GM23338 (cell line): ENCODE measurements at regions not wholly inside any gene's neighbourhood (a gene's known extent, or its start where the extent isn't known, plus 50 kb on each side); places are given as distances from the start of the nearest gene placed in this dataset.

ENCODE experiments used
- CREB1 ChIP-seq: fragments of 250-450 bp; sonication (Bioruptor Pico); IDR thresholded peaks from 2 replicates; pipeline ENCODE4 v1.5.0; 2020; ENCODE audit warnings: low read depth, mild to moderate bottlenecking, moderate library complexity
- EZH2 ChIP-seq: fragments of 200-600 bp; sonication (generic); IDR thresholded peaks from one replicate; pipeline ENCODE4 v1.8.0; 2017; ENCODE audit warnings: antibody characterized with exemption, mild to moderate bottlenecking, low read depth; ENCODE audit not compliant: unreplicated experiment
- EZH2phosphoT487 ChIP-seq: fragments of 200-600 bp; sonication (generic); IDR thresholded peaks from one replicate; pipeline ENCODE4 v1.8.1; 2018; ENCODE audit warnings: antibody characterized with exemption; ENCODE audit not compliant: unreplicated experiment
- JUNB ChIP-seq: IDR thresholded peaks from one replicate; pipeline ENCODE4 v1.6.1; 2016; ENCODE audit warnings: antibody characterized with exemption; ENCODE audit not compliant: unreplicated experiment
- NANOG ChIP-seq: IDR thresholded peaks from 2 replicates; pipeline ENCODE4 v1.6.1; 2016; ENCODE audit warnings: antibody characterized with exemption, borderline replicate concordance
- POLR2AphosphoS5 ChIP-seq: IDR thresholded peaks from 2 replicates; pipeline ENCODE4 v1.6.1; 2016; ENCODE audit warnings: antibody characterized with exemption, low read depth
- STAT1 ChIP-seq: IDR thresholded peaks from one replicate; pipeline ENCODE4 v1.6.1; 2016; ENCODE audit warnings: antibody characterized with exemption; ENCODE audit not compliant: unreplicated experiment
- ZNF114 ChIP-seq: fragments of 250-450 bp; sonication (Bioruptor Pico); IDR thresholded peaks from 2 replicates; pipeline ENCODE4 v1.5.0; 2020; ENCODE audit warnings: mild to moderate bottlenecking, moderate library complexity
- ZNF331 ChIP-seq: fragments of 250-450 bp; sonication (Bioruptor Pico); IDR thresholded peaks from 2 replicates; pipeline ENCODE4 v1.5.0; 2020; ENCODE audit warnings: low read depth, mild to moderate bottlenecking, moderate library complexity
- TF ChIP-seq, protein P1 (sequence below), 2 experiments: fragments of 200-600 bp in 1 of 2; sonication (generic) in 1 of 2; conservative IDR thresholded peaks; 2 replicates each; pipeline versions ENCODE4 v1.5.1 to v1.6.1; 2016 to 2017; ENCODE audit warnings: antibody characterized with exemption in 2 of 2, low read depth in 2 of 2, mild to moderate bottlenecking in 2 of 2, moderate library complexity in 1 of 2
- TF ChIP-seq, protein P2 (sequence below): fragments of 250-450 bp; sonication (Bioruptor Pico); IDR thresholded peaks from 2 replicates; pipeline ENCODE4 v1.5.0; 2020; ENCODE audit warnings: mild to moderate bottlenecking, moderate library complexity
- TF ChIP-seq, protein P3 (sequence below): IDR thresholded peaks from 2 replicates; pipeline ENCODE4 v1.6.1; 2016; ENCODE audit warnings: antibody characterized with exemption
- TF ChIP-seq, protein P4 (sequence below): IDR thresholded peaks from one replicate; pipeline ENCODE4 v1.6.1; 2018; ENCODE audit warnings: antibody characterized with exemption; ENCODE audit not compliant: unreplicated experiment

DNA sequence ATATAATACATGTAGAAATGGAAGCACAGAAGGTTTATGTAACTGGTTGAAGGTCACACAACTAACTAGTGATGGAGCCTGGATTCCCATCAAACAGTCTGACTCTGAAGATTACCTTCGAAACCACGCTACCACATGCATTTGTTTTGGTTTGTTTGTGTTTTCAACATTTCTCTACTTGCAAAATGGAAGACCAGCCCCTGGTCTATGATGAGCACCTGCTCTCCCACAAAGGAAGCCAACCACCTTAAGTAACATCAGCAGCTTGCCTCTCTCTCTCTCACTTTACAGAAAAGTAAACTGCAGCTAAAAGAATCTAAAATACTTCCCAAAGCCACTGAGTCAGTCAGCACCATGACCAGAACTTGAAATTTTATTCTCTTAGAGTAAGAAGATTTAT, 186.9 kb upstream of the TMPO start:
- TF ChIP-seq ZNF331 (CRISPR knock-in tag) (no peak), JUNB (no peak), EZH2 (no peak), POLR2AphosphoS5 (no peak), EZH2phosphoT487 (no peak), STAT1 (no peak), CREB1 (CRISPR knock-in tag) (no peak), NANOG (no peak), ZNF114 (CRISPR knock-in tag) (no peak)
- TF ChIP-seq, protein P1, sequence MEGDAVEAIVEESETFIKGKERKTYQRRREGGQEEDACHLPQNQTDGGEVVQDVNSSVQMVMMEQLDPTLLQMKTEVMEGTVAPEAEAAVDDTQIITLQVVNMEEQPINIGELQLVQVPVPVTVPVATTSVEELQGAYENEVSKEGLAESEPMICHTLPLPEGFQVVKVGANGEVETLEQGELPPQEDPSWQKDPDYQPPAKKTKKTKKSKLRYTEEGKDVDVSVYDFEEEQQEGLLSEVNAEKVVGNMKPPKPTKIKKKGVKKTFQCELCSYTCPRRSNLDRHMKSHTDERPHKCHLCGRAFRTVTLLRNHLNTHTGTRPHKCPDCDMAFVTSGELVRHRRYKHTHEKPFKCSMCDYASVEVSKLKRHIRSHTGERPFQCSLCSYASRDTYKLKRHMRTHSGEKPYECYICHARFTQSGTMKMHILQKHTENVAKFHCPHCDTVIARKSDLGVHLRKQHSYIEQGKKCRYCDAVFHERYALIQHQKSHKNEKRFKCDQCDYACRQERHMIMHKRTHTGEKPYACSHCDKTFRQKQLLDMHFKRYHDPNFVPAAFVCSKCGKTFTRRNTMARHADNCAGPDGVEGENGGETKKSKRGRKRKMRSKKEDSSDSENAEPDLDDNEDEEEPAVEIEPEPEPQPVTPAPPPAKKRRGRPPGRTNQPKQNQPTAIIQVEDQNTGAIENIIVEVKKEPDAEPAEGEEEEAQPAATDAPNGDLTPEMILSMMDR (conservative IDR thresholded peaks at IDR 0.05; ENCODE audit: low read depth in 2 of 2): no peak
- TF ChIP-seq, protein P2, sequence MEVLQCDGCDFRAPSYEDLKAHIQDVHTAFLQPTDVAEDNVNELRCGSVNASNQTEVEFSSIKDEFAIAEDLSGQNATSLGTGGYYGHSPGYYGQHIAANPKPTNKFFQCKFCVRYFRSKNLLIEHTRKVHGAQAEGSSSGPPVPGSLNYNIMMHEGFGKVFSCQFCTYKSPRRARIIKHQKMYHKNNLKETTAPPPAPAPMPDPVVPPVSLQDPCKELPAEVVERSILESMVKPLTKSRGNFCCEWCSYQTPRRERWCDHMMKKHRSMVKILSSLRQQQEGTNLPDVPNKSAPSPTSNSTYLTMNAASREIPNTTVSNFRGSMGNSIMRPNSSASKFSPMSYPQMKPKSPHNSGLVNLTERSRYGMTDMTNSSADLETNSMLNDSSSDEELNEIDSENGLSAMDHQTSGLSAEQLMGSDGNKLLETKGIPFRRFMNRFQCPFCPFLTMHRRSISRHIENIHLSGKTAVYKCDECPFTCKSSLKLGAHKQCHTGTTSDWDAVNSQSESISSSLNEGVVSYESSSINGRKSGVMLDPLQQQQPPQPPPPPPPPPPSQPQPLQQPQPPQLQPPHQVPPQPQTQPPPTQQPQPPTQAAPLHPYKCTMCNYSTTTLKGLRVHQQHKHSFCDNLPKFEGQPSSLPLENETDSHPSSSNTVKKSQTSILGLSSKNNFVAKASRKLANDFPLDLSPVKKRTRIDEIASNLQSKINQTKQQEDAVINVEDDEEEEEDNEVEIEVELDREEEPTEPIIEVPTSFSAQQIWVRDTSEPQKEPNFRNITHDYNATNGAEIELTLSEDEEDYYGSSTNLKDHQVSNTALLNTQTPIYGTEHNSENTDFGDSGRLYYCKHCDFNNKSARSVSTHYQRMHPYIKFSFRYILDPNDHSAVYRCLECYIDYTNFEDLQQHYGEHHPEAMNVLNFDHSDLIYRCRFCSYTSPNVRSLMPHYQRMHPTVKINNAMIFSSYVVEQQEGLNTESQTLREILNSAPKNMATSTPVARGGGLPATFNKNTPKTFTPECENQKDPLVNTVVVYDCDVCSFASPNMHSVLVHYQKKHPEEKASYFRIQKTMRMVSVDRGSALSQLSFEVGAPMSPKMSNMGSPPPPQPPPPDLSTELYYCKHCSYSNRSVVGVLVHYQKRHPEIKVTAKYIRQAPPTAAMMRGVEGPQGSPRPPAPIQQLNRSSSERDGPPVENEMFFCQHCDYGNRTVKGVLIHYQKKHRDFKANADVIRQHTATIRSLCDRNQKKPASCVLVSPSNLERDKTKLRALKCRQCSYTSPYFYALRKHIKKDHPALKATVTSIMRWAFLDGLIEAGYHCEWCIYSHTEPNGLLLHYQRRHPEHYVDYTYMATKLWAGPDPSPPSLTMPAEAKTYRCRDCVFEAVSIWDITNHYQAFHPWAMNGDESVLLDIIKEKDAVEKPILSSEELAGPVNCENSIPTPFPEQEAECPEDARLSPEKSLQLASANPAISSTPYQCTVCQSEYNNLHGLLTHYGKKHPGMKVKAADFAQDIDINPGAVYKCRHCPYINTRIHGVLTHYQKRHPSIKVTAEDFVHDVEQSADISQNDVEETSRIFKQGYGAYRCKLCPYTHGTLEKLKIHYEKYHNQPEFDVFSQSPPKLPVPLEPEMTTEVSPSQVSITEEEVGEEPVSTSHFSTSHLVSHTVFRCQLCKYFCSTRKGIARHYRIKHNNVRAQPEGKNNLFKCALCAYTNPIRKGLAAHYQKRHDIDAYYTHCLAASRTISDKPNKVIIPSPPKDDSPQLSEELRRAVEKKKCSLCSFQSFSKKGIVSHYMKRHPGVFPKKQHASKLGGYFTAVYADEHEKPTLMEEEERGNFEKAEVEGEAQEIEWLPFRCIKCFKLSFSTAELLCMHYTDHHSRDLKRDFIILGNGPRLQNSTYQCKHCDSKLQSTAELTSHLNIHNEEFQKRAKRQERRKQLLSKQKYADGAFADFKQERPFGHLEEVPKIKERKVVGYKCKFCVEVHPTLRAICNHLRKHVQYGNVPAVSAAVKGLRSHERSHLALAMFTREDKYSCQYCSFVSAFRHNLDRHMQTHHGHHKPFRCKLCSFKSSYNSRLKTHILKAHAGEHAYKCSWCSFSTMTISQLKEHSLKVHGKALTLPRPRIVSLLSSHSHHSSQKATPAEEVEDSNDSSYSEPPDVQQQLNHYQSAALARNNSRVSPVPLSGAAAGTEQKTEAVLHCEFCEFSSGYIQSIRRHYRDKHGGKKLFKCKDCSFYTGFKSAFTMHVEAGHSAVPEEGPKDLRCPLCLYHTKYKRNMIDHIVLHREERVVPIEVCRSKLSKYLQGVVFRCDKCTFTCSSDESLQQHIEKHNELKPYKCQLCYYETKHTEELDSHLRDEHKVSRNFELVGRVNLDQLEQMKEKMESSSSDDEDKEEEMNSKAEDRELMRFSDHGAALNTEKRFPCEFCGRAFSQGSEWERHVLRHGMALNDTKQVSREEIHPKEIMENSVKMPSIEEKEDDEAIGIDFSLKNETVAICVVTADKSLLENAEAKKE (CRISPR knock-in tag): no peak
- TF ChIP-seq, protein P3, sequence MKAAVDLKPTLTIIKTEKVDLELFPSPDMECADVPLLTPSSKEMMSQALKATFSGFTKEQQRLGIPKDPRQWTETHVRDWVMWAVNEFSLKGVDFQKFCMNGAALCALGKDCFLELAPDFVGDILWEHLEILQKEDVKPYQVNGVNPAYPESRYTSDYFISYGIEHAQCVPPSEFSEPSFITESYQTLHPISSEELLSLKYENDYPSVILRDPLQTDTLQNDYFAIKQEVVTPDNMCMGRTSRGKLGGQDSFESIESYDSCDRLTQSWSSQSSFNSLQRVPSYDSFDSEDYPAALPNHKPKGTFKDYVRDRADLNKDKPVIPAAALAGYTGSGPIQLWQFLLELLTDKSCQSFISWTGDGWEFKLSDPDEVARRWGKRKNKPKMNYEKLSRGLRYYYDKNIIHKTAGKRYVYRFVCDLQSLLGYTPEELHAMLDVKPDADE: no peak
- TF ChIP-seq, protein P4, sequence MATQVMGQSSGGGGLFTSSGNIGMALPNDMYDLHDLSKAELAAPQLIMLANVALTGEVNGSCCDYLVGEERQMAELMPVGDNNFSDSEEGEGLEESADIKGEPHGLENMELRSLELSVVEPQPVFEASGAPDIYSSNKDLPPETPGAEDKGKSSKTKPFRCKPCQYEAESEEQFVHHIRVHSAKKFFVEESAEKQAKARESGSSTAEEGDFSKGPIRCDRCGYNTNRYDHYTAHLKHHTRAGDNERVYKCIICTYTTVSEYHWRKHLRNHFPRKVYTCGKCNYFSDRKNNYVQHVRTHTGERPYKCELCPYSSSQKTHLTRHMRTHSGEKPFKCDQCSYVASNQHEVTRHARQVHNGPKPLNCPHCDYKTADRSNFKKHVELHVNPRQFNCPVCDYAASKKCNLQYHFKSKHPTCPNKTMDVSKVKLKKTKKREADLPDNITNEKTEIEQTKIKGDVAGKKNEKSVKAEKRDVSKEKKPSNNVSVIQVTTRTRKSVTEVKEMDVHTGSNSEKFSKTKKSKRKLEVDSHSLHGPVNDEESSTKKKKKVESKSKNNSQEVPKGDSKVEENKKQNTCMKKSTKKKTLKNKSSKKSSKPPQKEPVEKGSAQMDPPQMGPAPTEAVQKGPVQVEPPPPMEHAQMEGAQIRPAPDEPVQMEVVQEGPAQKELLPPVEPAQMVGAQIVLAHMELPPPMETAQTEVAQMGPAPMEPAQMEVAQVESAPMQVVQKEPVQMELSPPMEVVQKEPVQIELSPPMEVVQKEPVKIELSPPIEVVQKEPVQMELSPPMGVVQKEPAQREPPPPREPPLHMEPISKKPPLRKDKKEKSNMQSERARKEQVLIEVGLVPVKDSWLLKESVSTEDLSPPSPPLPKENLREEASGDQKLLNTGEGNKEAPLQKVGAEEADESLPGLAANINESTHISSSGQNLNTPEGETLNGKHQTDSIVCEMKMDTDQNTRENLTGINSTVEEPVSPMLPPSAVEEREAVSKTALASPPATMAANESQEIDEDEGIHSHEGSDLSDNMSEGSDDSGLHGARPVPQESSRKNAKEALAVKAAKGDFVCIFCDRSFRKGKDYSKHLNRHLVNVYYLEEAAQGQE: no peak
